Ectodermal cell (in vitro differentiated cells): ENCODE measurements at regions not wholly inside any gene's neighbourhood (a gene's known extent, or its start where the extent isn't known, plus 50 kb on each side); places are given as distances from the start of the nearest gene placed in this dataset.

Experiments used
- H3K27ac ChIP-seq: 2 replicates; pipeline ENCODE4 v1.7.0; 2013; ENCODE audit warnings: mild to moderate bottlenecking, low read depth, low read length; ENCODE audit not compliant: insufficient read depth, poor library complexity, severe bottlenecking
- H3K27me3 ChIP-seq: 2 replicates; pipeline ENCODE4 v1.7.0; 2013; ENCODE audit warnings: mild to moderate bottlenecking, low read length; ENCODE audit not compliant: insufficient read depth, control insufficient read depth, poor library complexity, severe bottlenecking
- H3K36me3 ChIP-seq: one replicate; pipeline ENCODE4 v1.7.0; 2013; ENCODE audit warnings: low read length; ENCODE audit not compliant: control insufficient read depth, insufficient read depth
- H3K4me1 ChIP-seq: one replicate; pipeline ENCODE4 v1.7.0; 2013; ENCODE audit warnings: low read length; ENCODE audit not compliant: control insufficient read depth, insufficient read depth
- H3K4me3 ChIP-seq: 2 replicates; pipeline ENCODE4 v1.7.0; 2013; ENCODE audit warnings: low read depth, low read length, control low read depth; ENCODE audit not compliant: insufficient read depth
- H3K9me3 ChIP-seq: 2 replicates; pipeline ENCODE4 v1.7.0; 2013; ENCODE audit warnings: mild to moderate bottlenecking, low read length, moderate library complexity; ENCODE audit not compliant: control insufficient read depth
- WGBS, 2 experiments: methylation state at CpG; one replicate each; pipeline ENCODE4 v1.1.7; 2013; ENCODE audit warnings: missing lambda C conversion rate in 2 of 2; 5-methylcytosine and 5-hydroxymethylcytosine counted together

DNA sequence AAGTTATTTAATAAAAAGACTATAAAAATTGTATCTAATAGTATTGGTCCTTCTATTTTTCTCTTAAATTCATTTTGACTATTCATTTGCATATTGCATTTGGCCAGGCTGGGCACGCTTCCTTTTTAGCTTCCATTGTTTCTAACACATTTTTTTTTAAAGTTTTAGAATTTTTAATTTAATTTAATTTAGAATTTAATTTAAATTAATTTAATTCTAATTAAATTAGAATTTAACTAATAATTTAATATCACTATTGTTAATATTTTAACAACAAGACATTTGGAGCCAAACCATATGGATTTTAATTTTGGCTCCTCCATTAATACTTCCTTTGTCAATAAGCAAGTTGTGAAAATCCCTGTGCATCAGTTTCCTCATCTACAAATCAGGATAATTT, 856.9 kb upstream of the SEL1L start:
- no peaks in the 10 kb centered on the region for H3K9me3 ChIP-seq
- no peak overlapping the region for H3K27ac ChIP-seq

GRCh38 chr14:82394916-82395315, 861.3 kb upstream of the SEL1L start:
- 88 to 100% methylated on average over 1 of the region's 2 CpGs for WGBS, 2 experiments
- no peak overlapping the region for H3K27ac ChIP-seq
- H3K4me1 ChIP-seq = no peaks in the 10 kb centered on the region
- no peaks in the 10 kb centered on the region for H3K27me3 ChIP-seq
- H3K36me3 ChIP-seq = no peaks in the 10 kb centered on the region
- H3K9me3 ChIP-seq = no peaks in the 10 kb centered on the region
- H3K4me3 ChIP-seq = no peak overlapping the region

More for the DNA sequence above, 856.9 kb upstream of the SEL1L start:
- WGBS, 2 experiments = no CpG with 5 or more reads among the region's 1 CpG
- Histone ChIP-seq H3K4me3 (no peak overlapping the region), H3K36me3 (no peaks in the 10 kb centered on the region), H3K27me3 (no peaks in the 10 kb centered on the region), H3K4me1 (no peaks in the 10 kb centered on the region)

GRCh38 chr14:82398256-82398655, 864.6 kb upstream of the SEL1L start:
- Histone ChIP-seq H3K27me3 (no peaks in the 10 kb centered on the region), H3K4me1 (no peaks in the 10 kb centered on the region), H3K27ac (no peak overlapping the region), H3K4me3 (no peak overlapping the region), H3K36me3 (no peaks in the 10 kb centered on the region), H3K9me3 (no peaks in the 10 kb centered on the region)
- 70 to 73% methylated on average over 4 of the region's 4 CpGs for WGBS, 2 experiments

DNA sequence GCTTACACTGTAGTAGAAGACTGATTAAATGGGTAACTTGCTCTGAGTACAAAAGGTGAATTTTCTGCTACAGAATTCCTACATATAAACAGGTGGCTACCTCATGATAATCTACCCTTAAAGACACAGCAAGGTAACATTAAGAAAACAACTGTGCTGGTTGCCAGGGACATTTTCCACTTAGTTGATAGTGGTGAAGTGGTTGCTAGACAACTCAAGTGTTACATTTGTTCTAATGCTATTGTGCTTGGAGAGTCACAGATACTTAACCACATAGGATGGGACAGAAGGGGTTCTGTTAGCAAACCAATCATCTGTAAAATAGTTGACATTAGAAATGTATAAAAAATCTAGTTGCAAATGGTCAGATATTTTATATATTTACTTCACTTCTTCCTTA, 870.3 kb upstream of the SEL1L start:
- no peaks in the 10 kb centered on the region for H3K4me1 ChIP-seq
- no peaks in the 10 kb centered on the region for H3K9me3 ChIP-seq
- H3K4me3 ChIP-seq = no peak overlapping the region
- H3K27ac ChIP-seq = no peak overlapping the region
- no peaks in the 10 kb centered on the region for H3K27me3 ChIP-seq
- H3K36me3 ChIP-seq = no peaks in the 10 kb centered on the region

- H3K4me3 ChIP-seq = no peak overlapping the region
- no peaks in the 10 kb centered on the region for H3K9me3 ChIP-seq
- WGBS, 2 experiments = 88% methylated on average over 1 of the region's 1 CpG; no CpG with 5 or more reads in 1 of the 2 experiments
- no peaks in the 10 kb centered on the region for H3K4me1 ChIP-seq
- H3K36me3 ChIP-seq = no peaks in the 10 kb centered on the region
- H3K27ac ChIP-seq = no peak overlapping the region
- H3K27me3 ChIP-seq = no peaks in the 10 kb centered on the region
Observed at GRCh38 chr14:82410064-82410463, 876.4 kb upstream of the SEL1L start.

- H3K9me3 ChIP-seq = no peaks in the 10 kb centered on the region
- H3K36me3 ChIP-seq = no peaks in the 10 kb centered on the region
- H3K4me1 ChIP-seq = no peaks in the 10 kb centered on the region
- no peaks in the 10 kb centered on the region for H3K27me3 ChIP-seq
- H3K4me3 ChIP-seq = no peak overlapping the region
- no peak overlapping the region for H3K27ac ChIP-seq
Observed at GRCh38 chr14:82411298-82411697, 877.6 kb upstream of the SEL1L start.

GRCh38 chr14:82412545-82412944, 878.9 kb upstream of the SEL1L start:
- WGBS, 2 experiments = 100% methylated on average over 1 of the region's 1 CpG; no CpG with 5 or more reads in 1 of the 2 experiments
- no peak overlapping the region for H3K27ac ChIP-seq
- no peaks in the 10 kb centered on the region for H3K9me3 ChIP-seq
- H3K36me3 ChIP-seq = no peaks in the 10 kb centered on the region
- no peaks in the 10 kb centered on the region for H3K27me3 ChIP-seq
- no peaks in the 10 kb centered on the region for H3K4me1 ChIP-seq
- H3K4me3 ChIP-seq = no peak overlapping the region

DNA sequence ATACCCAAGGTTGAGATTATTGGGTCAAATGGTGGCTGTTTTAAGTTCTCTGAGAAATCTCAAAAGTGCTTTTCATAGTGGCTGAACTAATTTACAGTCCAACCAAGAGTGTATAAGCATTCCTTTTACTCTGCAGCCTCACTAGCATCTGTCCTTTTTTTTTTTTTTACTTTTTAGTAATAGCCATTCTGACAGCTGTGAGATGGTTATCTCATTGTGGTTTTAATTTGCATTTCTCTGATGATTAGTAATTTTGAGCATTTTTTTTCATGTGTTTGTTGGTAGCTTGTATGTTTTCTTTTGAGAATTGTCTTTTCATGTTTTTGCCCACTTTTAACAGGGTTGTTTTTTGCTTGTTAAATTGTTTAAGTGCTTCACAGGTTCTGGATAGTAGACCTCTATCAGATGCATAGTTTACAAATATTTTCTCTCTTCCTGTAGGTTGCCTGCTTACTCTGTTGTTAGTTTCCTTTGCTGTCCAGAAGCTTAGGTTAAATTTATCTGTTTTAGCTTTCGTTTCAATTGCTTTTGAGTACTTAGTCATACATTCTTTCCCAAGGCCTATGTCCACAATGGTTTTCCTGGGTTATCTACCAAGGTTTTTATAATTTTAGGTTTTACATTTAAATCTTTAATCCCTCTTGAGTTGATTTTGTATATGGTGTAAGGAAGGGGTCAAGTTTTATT, 881.3 kb upstream of the SEL1L start:
- WGBS, 2 experiments = 80 to 89% methylated on average over 1 of the region's 1 CpG

GRCh38 chr14:82419933-82420332, 886.3 kb upstream of the SEL1L start:
- Histone ChIP-seq H3K27ac (no peak overlapping the region), H3K9me3 (no peaks in the 10 kb centered on the region), H3K36me3 (no peaks in the 10 kb centered on the region), H3K4me3 (no peak overlapping the region), H3K27me3 (no peaks in the 10 kb centered on the region), H3K4me1 (no peaks in the 10 kb centered on the region)
- WGBS, 2 experiments = 68 to 74% methylated on average over 2 of the region's 2 CpGs

More for the DNA sequence above, 881.3 kb upstream of the SEL1L start:
- Histone ChIP-seq H3K4me3 (no peak overlapping the region), H3K9me3 (no peaks in the 10 kb centered on the region), H3K27ac (no peak overlapping the region), H3K36me3 (no peaks in the 10 kb centered on the region), H3K4me1 (no peaks in the 10 kb centered on the region), H3K27me3 (no peaks in the 10 kb centered on the region)

DNA sequence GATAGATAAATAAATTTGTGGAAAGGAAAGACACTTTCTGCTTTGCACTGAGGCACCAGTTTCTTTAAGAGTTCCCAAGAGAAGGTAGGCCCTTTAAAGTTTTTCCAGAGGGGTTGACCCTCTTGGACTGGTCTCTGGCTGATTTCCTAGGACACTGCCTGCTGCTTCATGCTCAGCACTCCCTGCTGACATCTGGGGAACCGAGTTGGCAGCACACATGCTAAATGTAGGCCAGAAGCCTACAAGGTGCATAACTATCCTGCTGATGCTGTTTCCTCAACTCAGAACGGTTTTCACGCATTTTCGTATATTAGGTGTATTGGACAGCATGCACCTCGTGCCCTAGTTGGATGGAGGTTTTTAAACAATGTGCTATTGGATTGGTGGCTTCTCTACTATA, 887.2 kb upstream of the SEL1L start:
- H3K4me3 ChIP-seq = no peak overlapping the region
- 88% methylated on average over 5 of the region's 5 CpGs for WGBS, 2 experiments
- no peaks in the 10 kb centered on the region for H3K9me3 ChIP-seq
- H3K4me1 ChIP-seq = no peaks in the 10 kb centered on the region
- no peaks in the 10 kb centered on the region for H3K27me3 ChIP-seq
- no peaks in the 10 kb centered on the region for H3K36me3 ChIP-seq
- H3K27ac ChIP-seq = no peak overlapping the region

DNA sequence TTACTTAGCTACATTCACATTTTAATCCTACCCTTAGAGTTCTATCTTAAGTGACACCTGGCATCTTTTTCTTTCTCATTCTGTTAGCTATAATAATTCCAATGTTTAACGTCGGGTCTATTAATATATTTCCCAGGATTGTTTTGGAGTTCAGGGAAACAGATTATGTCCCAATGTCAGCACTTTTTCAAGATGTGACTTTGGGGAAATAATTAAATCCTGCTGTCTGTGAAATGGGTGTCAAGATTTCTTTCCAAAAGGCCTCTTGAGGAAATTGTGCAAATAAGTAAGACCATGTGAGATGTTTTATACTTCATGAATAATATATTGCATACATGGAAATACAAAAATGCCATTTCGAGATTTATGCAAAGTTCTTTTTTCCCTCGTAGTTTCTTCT, 887.6 kb upstream of the SEL1L start:
- Histone ChIP-seq H3K4me3 (no peak overlapping the region), H3K4me1 (no peaks in the 10 kb centered on the region), H3K36me3 (no peaks in the 10 kb centered on the region), H3K9me3 (no peaks in the 10 kb centered on the region), H3K27me3 (no peaks in the 10 kb centered on the region), H3K27ac (no peak overlapping the region)
- whole genome bisulfite sequencing, 2 experiments = 94 to 97% methylated on average over 4 of the region's 4 CpGs
